ENCODE measurements at regions not wholly inside any gene's neighbourhood (a gene's known extent, or its start where the extent isn't known, plus 50 kb on each side); places are given as distances from the start of the nearest gene placed in this dataset.

GRCh38 chr3:105014631-105015030 lies 352.1 kb upstream of the ALCAM start:
- ATAC-seq = no peak
- intact Hi-C loops (cut with DNase I) = no loop called here
- no peak for DNase-seq (ENCODE audit: low spot score)

- no peak for ATAC-seq
- intact Hi-C loops (cut with DNase I) = no loop called here
- no peak for DNase-seq (ENCODE audit: low spot score)
These were observed 343.9 kb upstream of the ALCAM start for GRCh38 chr3:105022813-105023212.

GRCh38 chr3:105030211-105030610 lies 336.5 kb upstream of the ALCAM start:
- intact Hi-C loops (cut with DNase I) = no loop called here
- ATAC-seq (no peak), DNase-seq (ENCODE audit: low spot score) (no peak)

- no peak for ATAC-seq
These were observed 334.2 kb upstream of the ALCAM start for GRCh38 chr3:105032541-105032940.

GRCh38 chr3:105033081-105033480 lies 333.6 kb upstream of the ALCAM start:
- ATAC-seq (no peak), DNase-seq (ENCODE audit: low spot score) (no peak)
- intact Hi-C loops (cut with DNase I) = no loop called here

More at GRCh38 chr3:105032541-105032940, 334.2 kb upstream of the ALCAM start:
- intact Hi-C loops (cut with DNase I) = no loop called here
- DNase-seq (ENCODE audit: low spot score) = no peak

- ATAC-seq (no peak), DNase-seq (ENCODE audit: low spot score) (no peak)
- intact Hi-C loops (cut with DNase I) = no loop called here
These were observed 327.7 kb upstream of the ALCAM start for GRCh38 chr3:105039004-105039403.

GRCh38 chr3:105040026-105040622 lies 326.6 kb upstream of the ALCAM start:
- DNase-seq (ENCODE audit: low spot score) (no peak), ATAC-seq (no peak)
- intact Hi-C loops (cut with DNase I) = no loop called here

GRCh38 chr3:105042586-105042985 lies 324.1 kb upstream of the ALCAM start:
- ATAC-seq (no peak), DNase-seq (ENCODE audit: low spot score) (no peak)
- intact Hi-C loops (cut with DNase I) = no loop called here

- intact Hi-C loops (cut with DNase I) = no loop called here
- DNase-seq (ENCODE audit: low spot score) (no peak), ATAC-seq (no peak)
These were observed 315.6 kb upstream of the ALCAM start for GRCh38 chr3:105051111-105051510.

- DNase-seq (ENCODE audit: low spot score) (no peak), ATAC-seq (no peak)
- intact Hi-C loops (cut with DNase I) = no loop called here
These were observed 314.7 kb upstream of the ALCAM start for GRCh38 chr3:105051972-105052371.

GRCh38 chr3:105062853-105063252 lies 303.9 kb upstream of the ALCAM start:
- DNase-seq (ENCODE audit: low spot score) = no peak
- intact Hi-C loops (cut with DNase I) = no loop called here
- ATAC-seq = no peak

GRCh38 chr3:105065895-105066839 lies 300.5 kb upstream of the ALCAM start:
- no peak for DNase-seq (ENCODE audit: low spot score)
- intact Hi-C loops (cut with DNase I) = no loop called here
- no peak for ATAC-seq

- intact Hi-C loops (cut with DNase I) = no loop called here
- ATAC-seq = no peak
- no peak for DNase-seq (ENCODE audit: low spot score)
These were observed 299.3 kb upstream of the ALCAM start for GRCh38 chr3:105067361-105067760.

GRCh38 chr3:105077060-105077822 lies 289.5 kb upstream of the ALCAM start:
- intact Hi-C loops (cut with DNase I) = no loop called here
- DNase-seq (ENCODE audit: low spot score) (no peak), ATAC-seq (no peak)

GRCh38 chr3:105083945-105084344 lies 282.8 kb upstream of the ALCAM start:
- intact Hi-C loops (cut with DNase I) = no loop called here
- no peak for ATAC-seq
- no peak for DNase-seq (ENCODE audit: low spot score)

GRCh38 chr3:105085506-105085905 lies 281.2 kb upstream of the ALCAM start:
- intact Hi-C loops (cut with DNase I) = no loop called here
- ATAC-seq (no peak), DNase-seq (ENCODE audit: low spot score) (no peak)

GRCh38 chr3:105093371-105094252 lies 273.1 kb upstream of the ALCAM start:
- no peak for ATAC-seq
- no peak for DNase-seq (ENCODE audit: low spot score)
- intact Hi-C loops (cut with DNase I) = no loop called here

GRCh38 chr3:105094588-105094987 lies 272.1 kb upstream of the ALCAM start:
- DNase-seq (ENCODE audit: low spot score) (no peak), ATAC-seq (no peak)
- intact Hi-C loops (cut with DNase I) = no loop called here

GRCh38 chr3:105096071-105096470 lies 270.6 kb upstream of the ALCAM start:
- intact Hi-C loops (cut with DNase I) = no loop called here
- DNase-seq (ENCODE audit: low spot score) = no peak
- ATAC-seq = no peak
